HEK293T (cell line): ENCODE measurements at regions not wholly inside any gene's neighbourhood (a gene's known extent, or its start where the extent isn't known, plus 50 kb on each side); places are given as distances from the start of the nearest gene placed in this dataset.
"Not testable (repeated sequence)": the region's sequence is repeated elsewhere in the genome, so short reads cannot be mapped to it uniquely, and the experiment has no call there.

Experiments
- CTCF ChIA-PET: fragments of 350-600 bp; formaldehyde crosslinking; extraction: SDS; loops from one replicate; lab custom pipeline; 2021; ENCODE audit warnings: antibody characterized with exemption, inconsistent platforms; lab: Yijun Ruan, JAX
- POLR2A ChIA-PET: fragments of 350-600 bp; formaldehyde crosslinking; extraction: SDS; loops from one replicate; lab custom pipeline; 2020; ENCODE audit warnings: antibody characterized with exemption, inconsistent platforms; lab: Yijun Ruan, JAX
- DNase-seq: peaks from one replicate; pipeline ENCODE4 v3.0.0; 2012; ENCODE audit warnings: mixed read lengths; ENCODE audit errors: extremely low spot score
- ARNT ChIP-seq: fragments of 450-650 bp; IDR thresholded peaks from 2 replicates; pipeline ENCODE4 v1.6.1; 2017; ENCODE audit warnings: mild to moderate bottlenecking
- BHLHE40 ChIP-seq: fragments of 450-650 bp; IDR thresholded peaks from 2 replicates; pipeline ENCODE4 v1.6.1; 2016; ENCODE audit warnings: mild to moderate bottlenecking, moderate library complexity, borderline replicate concordance
- CTBP1 ChIP-seq: fragments of 450-650 bp; IDR thresholded peaks from 2 replicates; pipeline ENCODE4 v1.6.1; 2016; ENCODE audit warnings: borderline replicate concordance
- ELF4 ChIP-seq: fragments of 450-650 bp; IDR thresholded peaks from 2 replicates; pipeline ENCODE4 v1.6.1; 2017; ENCODE audit warnings: antibody characterized with exemption
- FOXA1 ChIP-seq: fragments of 450-650 bp; IDR thresholded peaks from 2 replicates; pipeline ENCODE4 v1.6.1; 2016; ENCODE audit warnings: mild to moderate bottlenecking
- FOXK2 ChIP-seq: fragments of 450-650 bp; IDR thresholded peaks from 2 replicates; pipeline ENCODE4 v1.6.1; 2016; ENCODE audit warnings: mild to moderate bottlenecking
- FOXM1 ChIP-seq: fragments of 450-650 bp; IDR thresholded peaks from 2 replicates; pipeline ENCODE4 v1.6.1; 2017; ENCODE audit warnings: mild to moderate bottlenecking, borderline replicate concordance
- HDGF ChIP-seq: fragments of 450-650 bp; IDR thresholded peaks from 2 replicates; pipeline ENCODE4 v1.6.1; 2017; ENCODE audit warnings: antibody characterized with exemption, borderline replicate concordance
- L3MBTL2 ChIP-seq: fragments of 450-650 bp; conservative IDR thresholded peaks from 2 replicates; pipeline ENCODE4 v1.6.1; 2016; ENCODE audit warnings: mild to moderate bottlenecking
- LEF1 ChIP-seq: fragments of 450-650 bp; IDR thresholded peaks from 2 replicates; pipeline ENCODE4 v1.6.1; 2017; ENCODE audit warnings: mild to moderate bottlenecking, borderline replicate concordance
- NFRKB ChIP-seq: fragments of 450-650 bp; IDR thresholded peaks from 2 replicates; pipeline ENCODE4 v1.6.1; 2016; ENCODE audit warnings: mild to moderate bottlenecking, moderate library complexity
- SP1 ChIP-seq: fragments of 450-650 bp; IDR thresholded peaks from 2 replicates; pipeline ENCODE4 v1.6.1; 2017
- SUZ12 ChIP-seq: fragments of 450-650 bp; IDR thresholded peaks from 2 replicates; pipeline ENCODE4 v1.6.1; 2016; ENCODE audit warnings: mild to moderate bottlenecking
- TARDBP ChIP-seq: fragments of 450-650 bp; IDR thresholded peaks from 2 replicates; pipeline ENCODE4 v1.6.1; 2016
- ZNF384 ChIP-seq: fragments of 450-650 bp; IDR thresholded peaks from 2 replicates; pipeline ENCODE4 v1.6.1; 2016
- TF ChIP-seq, protein P1 (sequence below): fragments of 450-650 bp; IDR thresholded peaks from 2 replicates; pipeline ENCODE4 v1.6.1; 2016

DNA sequence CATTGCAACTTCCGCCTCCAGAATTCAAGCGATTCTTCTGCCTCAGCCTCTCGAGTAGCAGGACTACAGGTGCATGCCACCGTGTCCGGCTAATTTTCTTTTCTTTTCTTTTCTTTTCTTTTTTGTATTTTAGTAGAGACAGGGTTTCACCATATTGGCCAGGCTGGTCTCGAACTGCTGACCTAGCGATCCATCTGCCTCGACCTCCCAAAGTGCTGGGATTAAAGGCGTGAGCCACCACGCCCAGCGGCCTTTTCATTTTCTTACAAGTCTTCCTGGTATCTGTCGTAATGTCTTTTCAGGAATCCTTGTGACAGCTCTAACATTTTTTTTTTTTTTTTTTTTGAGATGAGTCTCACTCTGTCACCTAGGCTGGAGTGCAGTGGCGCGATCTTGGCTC lies 66.4 kb upstream of the EDAR start:
- TF ChIP-seq NFRKB (no peak), ELF4 (no peak), SUZ12 (no peak), FOXK2 (no peak), L3MBTL2 (no peak), ZNF384 (no peak), HDGF (no peak), ARNT (no peak), BHLHE40 (no peak), SP1 (no peak), FOXA1 (no peak), FOXM1 (no peak), CTBP1 (no peak), TARDBP (no peak), LEF1 (no peak)
- TF ChIP-seq, protein P1, sequence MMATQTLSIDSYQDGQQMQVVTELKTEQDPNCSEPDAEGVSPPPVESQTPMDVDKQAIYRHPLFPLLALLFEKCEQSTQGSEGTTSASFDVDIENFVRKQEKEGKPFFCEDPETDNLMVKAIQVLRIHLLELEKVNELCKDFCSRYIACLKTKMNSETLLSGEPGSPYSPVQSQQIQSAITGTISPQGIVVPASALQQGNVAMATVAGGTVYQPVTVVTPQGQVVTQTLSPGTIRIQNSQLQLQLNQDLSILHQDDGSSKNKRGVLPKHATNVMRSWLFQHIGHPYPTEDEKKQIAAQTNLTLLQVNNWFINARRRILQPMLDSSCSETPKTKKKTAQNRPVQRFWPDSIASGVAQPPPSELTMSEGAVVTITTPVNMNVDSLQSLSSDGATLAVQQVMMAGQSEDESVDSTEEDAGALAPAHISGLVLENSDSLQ: no peak
- no peak for DNase-seq
- ChIA-PET CTCF (no interaction called here), POLR2A (interaction anchor here (0.7 kb wide), 1 partner anchor 517 kb away, joined by 4 read pairs; no protein-coding TSS in a partner anchor)

DNA sequence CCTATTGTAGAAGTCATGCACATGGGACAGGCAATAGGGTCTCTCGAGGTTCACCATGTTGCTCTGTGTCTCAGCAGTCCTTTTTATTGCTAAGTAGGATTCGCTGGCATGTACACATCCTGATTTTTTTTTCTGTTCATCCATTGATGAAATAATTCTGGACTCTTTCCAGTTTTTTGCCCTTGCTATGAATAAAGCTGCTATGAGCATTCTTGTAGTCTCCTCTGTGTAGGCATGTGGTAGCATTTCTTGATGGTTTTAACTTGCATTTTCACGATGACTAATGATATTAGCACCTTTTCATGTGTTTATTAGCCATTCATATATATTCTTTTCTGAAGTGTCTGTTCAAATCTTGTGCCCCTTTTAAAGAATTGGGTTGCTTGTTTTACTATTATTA lies 65.8 kb upstream of the EDAR start:
- ChIA-PET CTCF (no interaction called here), POLR2A (no interaction called here)
- no peak for TF ChIP-seq BHLHE40
- TF ChIP-seq FOXK2: no peak
- no peak for TF ChIP-seq SP1
- no peak for TF ChIP-seq FOXM1
- TF ChIP-seq, protein P1: no peak
- TF ChIP-seq ZNF384: no peak
- no peak for TF ChIP-seq SUZ12
- no peak for DNase-seq

DNA sequence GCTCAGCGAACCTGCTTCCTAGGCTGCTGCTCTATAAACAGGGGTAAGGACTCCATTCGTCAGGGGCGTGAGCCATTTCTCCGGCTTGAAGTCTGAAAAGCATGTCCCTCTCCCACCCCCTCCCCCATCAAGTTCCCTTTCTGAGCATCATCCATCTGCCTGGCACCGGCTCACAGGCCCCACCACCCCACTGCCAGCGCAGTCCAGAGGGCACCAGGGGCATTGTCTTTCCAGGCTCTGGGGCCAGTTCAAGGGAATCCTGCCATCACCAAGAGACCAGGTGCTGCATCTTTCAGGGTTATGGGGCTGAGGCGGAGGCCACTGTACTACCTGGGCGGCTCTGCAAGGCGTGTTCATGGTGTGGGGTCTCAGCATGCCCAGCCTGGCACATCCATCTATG lies 64.7 kb upstream of the EDAR start:
- CTCF ChIA-PET: no interaction called here
- POLR2A ChIA-PET: no interaction called here
- no peak for DNase-seq
- TF ChIP-seq ELF4 (no peak), L3MBTL2 (no peak), FOXK2 (no peak), SUZ12 (no peak)

DNA sequence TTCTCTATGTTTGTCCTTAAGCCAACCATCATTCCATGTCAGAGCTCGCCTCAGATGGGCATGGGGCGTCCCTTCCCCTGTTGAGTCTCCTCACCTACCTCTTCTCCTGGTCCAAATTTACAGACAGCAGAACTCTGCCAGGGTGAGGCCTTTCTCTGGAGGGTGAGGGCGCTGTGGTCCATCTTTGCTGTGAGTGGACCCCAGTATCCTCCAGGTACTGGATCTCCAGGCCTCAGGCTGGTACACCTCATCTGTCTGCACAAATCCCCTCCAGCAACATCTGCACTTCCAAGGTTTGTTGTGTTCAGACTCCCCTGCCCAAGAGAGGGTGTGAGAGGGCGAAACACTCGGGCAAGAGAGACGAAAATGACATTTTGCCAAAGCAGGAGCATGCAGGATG lies 63.9 kb upstream of the EDAR start:
- no peak for DNase-seq
- ChIA-PET CTCF (interaction anchor here (0.7 kb wide), 1 partner anchor 9 kb away, joined by 3 read pairs; no protein-coding TSS in a partner anchor), POLR2A (no interaction called here)
- no peak for TF ChIP-seq ELF4
- TF ChIP-seq ARNT: no peak
- TF ChIP-seq FOXM1: no peak
- no peak for TF ChIP-seq LEF1
- no peak for TF ChIP-seq FOXA1
- TF ChIP-seq BHLHE40: no peak
- no peak for TF ChIP-seq CTBP1
- TF ChIP-seq SUZ12: no peak
- TF ChIP-seq L3MBTL2: no peak
- no peak for TF ChIP-seq SP1
- no peak for TF ChIP-seq TARDBP
- no peak for TF ChIP-seq HDGF
- TF ChIP-seq, protein P1: no peak
- TF ChIP-seq FOXK2: no peak
- no peak for TF ChIP-seq ZNF384
- no peak for TF ChIP-seq NFRKB

DNA sequence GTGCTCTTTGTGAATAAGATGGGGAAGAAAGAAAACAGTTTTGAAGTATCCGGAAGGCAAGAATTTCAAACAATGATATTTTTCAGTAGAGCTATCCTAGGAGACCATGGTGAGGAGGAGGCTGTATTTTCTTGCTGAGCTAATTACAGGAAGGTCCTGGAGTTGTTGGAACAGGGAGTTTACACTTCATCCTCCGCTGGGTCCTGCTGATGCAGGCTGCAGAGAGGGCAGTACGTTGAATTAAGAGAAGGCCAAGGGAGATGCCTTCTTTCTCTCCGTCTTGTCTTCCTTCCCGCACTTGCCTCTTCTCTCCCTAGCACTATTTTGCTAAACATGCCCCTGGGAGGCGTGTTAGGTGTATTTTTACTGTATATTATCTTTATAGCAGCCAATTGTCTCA lies 60.0 kb upstream of the EDAR start:
- POLR2A ChIA-PET: interaction anchor here (1.0 kb wide), 1 partner anchor 9 kb away, joined by 3 read pairs; no protein-coding TSS in a partner anchor
- DNase-seq: no peak
- TF ChIP-seq, protein P1: no peak
- no peak for TF ChIP-seq ZNF384
- no peak for TF ChIP-seq ELF4
- TF ChIP-seq BHLHE40: no peak
- TF ChIP-seq CTBP1: no peak
- TF ChIP-seq FOXA1: no peak
- no peak for TF ChIP-seq SP1
- no peak for TF ChIP-seq ARNT
- CTCF ChIA-PET: interaction anchor here (1.1 kb wide), 1 partner anchor 9 kb away, joined by 4 read pairs; no protein-coding TSS in a partner anchor

DNA sequence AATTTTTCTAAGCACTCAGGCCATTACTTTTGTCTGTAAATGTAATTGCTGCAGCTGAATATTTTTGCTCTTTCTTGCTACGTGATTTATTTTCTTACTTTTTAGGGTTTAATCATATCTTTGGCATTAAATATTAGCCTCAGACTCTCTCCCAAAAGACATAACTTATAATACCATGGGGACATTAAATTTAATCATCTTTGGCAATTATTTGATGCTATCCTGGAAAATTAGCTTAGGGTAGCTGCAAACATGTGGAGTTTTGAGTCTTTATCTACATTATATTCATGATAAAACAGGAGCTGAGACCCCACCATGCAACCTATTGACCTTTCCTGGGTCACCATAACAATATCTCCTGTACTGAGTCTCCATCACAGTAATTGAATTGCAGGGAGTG lies 59.1 kb upstream of the EDAR start:
- DNase-seq: no peak
- POLR2A ChIA-PET: no interaction called here

DNA sequence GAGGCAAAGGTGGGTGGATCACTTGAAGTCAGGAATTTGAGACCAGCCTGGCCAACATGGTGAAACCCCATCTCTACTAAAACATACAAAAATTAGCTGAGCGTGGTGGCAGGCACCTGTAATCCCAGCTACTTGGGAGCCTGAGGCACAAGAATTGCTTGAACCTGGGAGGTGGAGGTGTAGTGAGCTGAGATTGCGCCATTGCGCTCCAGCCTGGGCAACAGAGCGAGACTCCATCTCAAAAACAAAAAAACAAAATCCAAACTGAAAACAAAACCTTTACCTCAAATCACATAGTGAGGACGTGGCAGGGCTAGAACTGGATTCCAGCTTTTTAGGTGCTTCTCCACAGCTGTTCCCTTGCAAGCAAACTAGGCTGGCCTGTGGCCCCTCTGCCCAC lies 58.5 kb upstream of the EDAR start:
- POLR2A ChIA-PET, DNase-seq: not testable (repeated sequence)
- CTCF ChIA-PET: interaction anchor here (0.6 to 1.4 kb wide), 2 partner anchors 27 to 435 kb away, joined by 3 read pairs; no protein-coding TSS in a partner anchor

More for the DNA sequence above, 59.1 kb upstream of the EDAR start:
- TF ChIP-seq ELF4 (no peak), L3MBTL2 (no peak), ARNT (no peak), TARDBP (no peak), NFRKB (no peak), HDGF (no peak), SP1 (no peak), CTBP1 (no peak), FOXA1 (no peak), FOXM1 (no peak), LEF1 (no peak), FOXK2 (no peak), SUZ12 (no peak), ZNF384 (no peak), BHLHE40 (no peak)
- TF ChIP-seq, protein P1: no peak
- CTCF ChIA-PET: interaction anchor here (1.4 kb wide), 1 partner anchor 28 kb away, joined by 3 read pairs; no protein-coding TSS in a partner anchor
